ENCODE measurements at regions not wholly inside any gene's neighbourhood (a gene's known extent, or its start where the extent isn't known, plus 50 kb on each side); places are given as distances from the start of the nearest gene placed in this dataset.
"Not testable (repeated sequence)": the region's sequence is repeated elsewhere in the genome, so short reads cannot be mapped to it uniquely, and the experiment has no call there.

- no peak for DNase-seq
Measured at GRCh38 chr3:181521831-181522230, 189.9 kb upstream of the SOX2 start.

- DNase-seq = no peak
Measured at GRCh38 chr3:181518222-181518621, 193.5 kb upstream of the SOX2 start.

GRCh38 chr3:181512787-181513186 lies 198.9 kb upstream of the SOX2 start:
- DNase-seq = no peak

- DNase-seq = no peak
Measured at GRCh38 chr3:181510500-181510899, 201.2 kb upstream of the SOX2 start.

- no peak for DNase-seq
Measured at GRCh38 chr3:181497358-181497757, 214.4 kb upstream of the SOX2 start.

GRCh38 chr3:181493423-181493822 lies 218.3 kb upstream of the SOX2 start:
- no peak for DNase-seq

GRCh38 chr3:181488536-181488935 lies 223.2 kb upstream of the SOX2 start:
- no peak for DNase-seq

GRCh38 chr3:181487236-181487978 lies 224.3 kb upstream of the SOX2 start:
- DNase-seq = no peak

- DNase-seq = no peak
Measured at GRCh38 chr3:181486141-181486885, 225.4 kb upstream of the SOX2 start.

- no peak for DNase-seq
Measured at GRCh38 chr3:181484026-181484425, 227.7 kb upstream of the SOX2 start.

GRCh38 chr3:181475146-181475545 lies 236.6 kb upstream of the SOX2 start:
- DNase-seq = not testable (repeated sequence)

- DNase-seq = no peak
Measured at GRCh38 chr3:181470349-181470748, 241.4 kb upstream of the SOX2 start.

GRCh38 chr3:181464033-181464694 lies 247.6 kb upstream of the SOX2 start:
- no peak for DNase-seq

GRCh38 chr3:181461381-181461780 lies 250.3 kb upstream of the SOX2 start:
- DNase-seq = no peak

- DNase-seq = no peak
Measured at GRCh38 chr3:181459516-181459915, 252.2 kb upstream of the SOX2 start.

- DNase-seq = no peak
Measured at GRCh38 chr3:181458857-181459256, 252.9 kb upstream of the SOX2 start.

- DNase-seq = no peak
Measured at GRCh38 chr3:181457756-181458155, 254.0 kb upstream of the SOX2 start.

GRCh38 chr3:181457190-181457589 lies 254.5 kb upstream of the SOX2 start:
- no peak for DNase-seq

- no peak for DNase-seq
Measured at GRCh38 chr3:181455276-181455675, 256.4 kb upstream of the SOX2 start.

- DNase-seq = no peak
Measured at GRCh38 chr3:181454451-181455027, 257.2 kb upstream of the SOX2 start.

GRCh38 chr3:181446741-181447140 lies 265.0 kb upstream of the SOX2 start:
- no peak for DNase-seq

GRCh38 chr3:181442066-181442465 lies 269.7 kb upstream of the SOX2 start:
- no peak for DNase-seq

- DNase-seq = no peak
Measured at GRCh38 chr3:181432992-181433391, 278.7 kb upstream of the SOX2 start.

- DNase-seq = no peak
Measured at GRCh38 chr3:181431748-181432147, 280.0 kb upstream of the SOX2 start.
